GM20000 (cell line): ENCODE measurements at regions not wholly inside any gene's neighbourhood (a gene's known extent, or its start where the extent isn't known, plus 50 kb on each side); places are given as distances from the start of the nearest gene placed in this dataset.

ENCODE experiments used
- DNase-seq: peaks from one replicate; pipeline ENCODE4 v3.0.0; 2012; ENCODE audit warnings: low spot score
- TF ChIP-seq, protein P1 (sequence below): IDR thresholded peaks from 2 replicates; pipeline ENCODE4 v1.5.1; 2012; ENCODE audit warnings: mild to moderate bottlenecking, control low read depth; ENCODE audit errors: extremely low read depth, missing control alignments

DNA sequence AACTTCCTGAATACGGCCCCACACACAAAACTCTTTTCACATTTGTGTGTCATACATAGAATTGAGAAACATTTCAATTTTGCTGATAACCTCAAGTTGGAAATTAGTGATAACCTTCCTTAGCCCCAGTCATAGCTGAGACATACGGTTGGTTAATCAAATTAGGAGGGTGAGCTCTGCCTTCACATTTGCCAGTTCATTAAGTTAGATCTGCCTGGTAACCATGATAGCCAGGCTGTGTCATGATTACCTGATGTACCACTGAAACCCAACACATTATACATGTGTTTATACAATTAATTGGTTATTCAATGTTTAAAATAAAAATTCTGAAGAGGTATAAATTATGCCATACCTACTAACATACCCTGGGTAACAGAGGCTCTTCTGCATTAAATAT, 60.8 kb upstream of the RAB11FIP2 start:
- no peak for DNase-seq
- TF ChIP-seq, protein P1, sequence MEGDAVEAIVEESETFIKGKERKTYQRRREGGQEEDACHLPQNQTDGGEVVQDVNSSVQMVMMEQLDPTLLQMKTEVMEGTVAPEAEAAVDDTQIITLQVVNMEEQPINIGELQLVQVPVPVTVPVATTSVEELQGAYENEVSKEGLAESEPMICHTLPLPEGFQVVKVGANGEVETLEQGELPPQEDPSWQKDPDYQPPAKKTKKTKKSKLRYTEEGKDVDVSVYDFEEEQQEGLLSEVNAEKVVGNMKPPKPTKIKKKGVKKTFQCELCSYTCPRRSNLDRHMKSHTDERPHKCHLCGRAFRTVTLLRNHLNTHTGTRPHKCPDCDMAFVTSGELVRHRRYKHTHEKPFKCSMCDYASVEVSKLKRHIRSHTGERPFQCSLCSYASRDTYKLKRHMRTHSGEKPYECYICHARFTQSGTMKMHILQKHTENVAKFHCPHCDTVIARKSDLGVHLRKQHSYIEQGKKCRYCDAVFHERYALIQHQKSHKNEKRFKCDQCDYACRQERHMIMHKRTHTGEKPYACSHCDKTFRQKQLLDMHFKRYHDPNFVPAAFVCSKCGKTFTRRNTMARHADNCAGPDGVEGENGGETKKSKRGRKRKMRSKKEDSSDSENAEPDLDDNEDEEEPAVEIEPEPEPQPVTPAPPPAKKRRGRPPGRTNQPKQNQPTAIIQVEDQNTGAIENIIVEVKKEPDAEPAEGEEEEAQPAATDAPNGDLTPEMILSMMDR: no peak

DNA sequence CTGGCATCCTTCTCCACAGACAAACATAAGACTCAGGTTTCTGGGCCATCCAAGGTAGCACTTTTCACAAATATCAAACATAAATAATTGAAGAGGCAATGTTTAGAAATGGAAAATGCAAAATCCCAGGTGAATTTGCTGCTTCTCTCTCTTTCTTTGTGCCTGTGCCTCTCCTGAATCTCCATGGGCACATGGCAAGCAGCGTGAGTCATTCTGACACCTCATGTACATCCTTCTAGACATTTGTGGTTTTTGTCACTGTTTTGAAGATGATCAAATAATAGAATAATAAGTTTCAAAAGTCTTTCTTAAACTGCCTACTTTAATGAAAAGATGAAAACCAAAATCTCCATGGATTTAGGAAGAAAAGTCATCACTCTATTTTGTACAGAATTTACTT, 60.3 kb upstream of the RAB11FIP2 start:
- TF ChIP-seq, protein P1: no peak
- DNase-seq: no peak

DNA sequence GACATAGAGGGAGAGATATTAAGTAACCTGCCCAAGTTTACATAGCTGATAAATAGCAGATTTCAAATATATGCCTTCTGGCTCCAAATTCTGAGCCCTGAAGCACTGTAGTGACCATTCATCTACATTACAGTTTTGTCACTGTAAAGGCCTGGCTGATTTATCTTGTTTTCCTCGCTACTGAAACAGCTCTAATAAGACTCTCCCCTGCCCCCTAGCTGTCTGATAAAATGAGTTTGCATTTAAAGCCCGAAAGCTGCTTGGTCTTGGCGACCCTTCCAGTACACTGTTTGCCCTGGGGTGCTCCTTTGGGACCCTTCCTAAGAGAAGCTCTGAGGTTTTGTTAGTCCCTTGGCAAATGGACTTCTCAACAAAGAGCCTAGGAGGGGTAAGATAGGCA, 59.7 kb upstream of the RAB11FIP2 start:
- TF ChIP-seq, protein P1: peak; percentile 24
- peak; percentile 16 for DNase-seq

DNA sequence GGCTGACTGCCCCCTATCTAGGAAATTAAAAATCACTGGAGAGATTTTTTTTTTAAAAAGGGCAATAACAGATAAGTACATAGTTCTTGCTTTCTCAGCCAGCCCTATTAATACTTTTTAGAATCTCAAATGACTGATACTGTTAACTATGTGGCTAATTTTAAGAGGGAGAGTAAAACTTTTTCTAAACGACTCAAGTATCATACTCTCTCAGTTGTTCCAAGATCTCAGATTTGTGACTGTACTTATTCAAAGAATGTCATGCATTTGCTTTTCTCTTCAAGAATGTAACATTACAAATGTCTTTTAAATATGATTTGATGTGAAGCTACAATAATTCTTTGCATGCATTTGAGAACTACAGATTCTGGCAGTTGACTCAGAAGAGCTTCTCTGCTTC, 55.4 kb upstream of the RAB11FIP2 start:
- DNase-seq: no peak
- TF ChIP-seq, protein P1: no peak

DNA sequence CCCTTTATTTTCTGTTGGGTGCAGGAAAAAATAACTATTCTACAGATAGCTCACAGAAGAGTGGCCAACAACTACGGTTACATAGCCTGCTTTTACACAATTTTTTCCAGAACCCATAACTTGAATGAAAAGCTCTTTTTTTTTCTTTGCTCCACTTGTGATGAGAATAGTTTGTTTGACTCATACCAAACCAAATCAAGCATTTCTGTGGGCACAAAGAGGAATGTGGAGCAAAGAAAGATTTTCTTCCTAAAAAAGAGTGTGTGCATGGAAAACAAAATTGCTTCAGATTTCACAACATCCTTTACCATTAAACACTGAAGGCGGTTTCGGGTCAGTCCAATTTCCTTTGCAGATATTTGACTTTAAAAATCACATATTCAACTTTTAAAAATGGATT, 54.8 kb upstream of the RAB11FIP2 start:
- DNase-seq: no peak
- TF ChIP-seq, protein P1: no peak
